ENCODE measurements at regions not wholly inside any gene's neighbourhood (a gene's known extent, or its start where the extent isn't known, plus 50 kb on each side); places are given as distances from the start of the nearest gene placed in this dataset.

DNA sequence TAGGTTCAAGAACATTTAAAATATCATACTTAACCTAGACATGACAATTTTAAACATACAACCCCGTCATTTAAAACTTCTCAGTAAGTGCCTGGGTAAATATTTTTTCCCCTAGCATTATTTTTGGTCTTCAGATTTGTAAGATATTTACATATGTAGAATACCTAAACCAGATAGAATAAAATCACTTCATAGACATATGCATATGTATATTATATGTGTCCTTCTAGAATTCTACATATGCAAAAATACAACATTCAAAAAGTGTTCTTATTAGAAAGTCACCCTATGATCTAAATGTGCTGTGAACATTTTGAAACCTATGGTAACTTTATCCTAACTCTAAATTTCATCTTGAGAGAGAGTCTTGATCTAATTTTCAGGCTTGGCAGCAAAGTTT, 1467.0 kb upstream of the B3GALT2 start:
- TF ChIP-seq TCF4 (CRISPR knock-in tag; IDR thresholded peaks at IDR 0.05; ENCODE audit: borderline replicate concordance) (no peak), ZNF565 (CRISPR knock-in tag; conservative IDR thresholded peaks at IDR 0.05; ENCODE audit: low read depth) (no peak)
